ENCODE measurements at regions not wholly inside any gene's neighbourhood (a gene's known extent, or its start where the extent isn't known, plus 50 kb on each side); places are given as distances from the start of the nearest gene placed in this dataset.

DNA sequence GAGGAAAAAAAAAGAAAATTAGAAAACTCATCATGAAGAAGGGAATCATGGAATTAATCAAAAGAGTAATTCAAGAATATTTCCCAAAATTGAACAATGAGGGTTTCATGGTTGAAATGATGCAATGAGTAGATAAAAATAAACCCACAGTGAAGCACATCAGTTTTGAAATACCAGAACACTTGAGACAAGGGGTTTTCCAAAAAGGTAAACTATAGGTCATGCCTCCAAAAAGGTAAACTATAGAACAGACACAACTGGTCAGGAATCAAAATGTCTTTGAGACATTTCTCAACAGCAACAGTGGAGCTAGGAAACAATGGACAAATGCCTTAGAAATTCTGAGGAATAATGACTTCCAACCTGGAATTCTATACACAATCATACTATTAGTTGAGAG, 60.2 kb upstream of the PCSK5 start:
- TF ChIP-seq, protein P1, sequence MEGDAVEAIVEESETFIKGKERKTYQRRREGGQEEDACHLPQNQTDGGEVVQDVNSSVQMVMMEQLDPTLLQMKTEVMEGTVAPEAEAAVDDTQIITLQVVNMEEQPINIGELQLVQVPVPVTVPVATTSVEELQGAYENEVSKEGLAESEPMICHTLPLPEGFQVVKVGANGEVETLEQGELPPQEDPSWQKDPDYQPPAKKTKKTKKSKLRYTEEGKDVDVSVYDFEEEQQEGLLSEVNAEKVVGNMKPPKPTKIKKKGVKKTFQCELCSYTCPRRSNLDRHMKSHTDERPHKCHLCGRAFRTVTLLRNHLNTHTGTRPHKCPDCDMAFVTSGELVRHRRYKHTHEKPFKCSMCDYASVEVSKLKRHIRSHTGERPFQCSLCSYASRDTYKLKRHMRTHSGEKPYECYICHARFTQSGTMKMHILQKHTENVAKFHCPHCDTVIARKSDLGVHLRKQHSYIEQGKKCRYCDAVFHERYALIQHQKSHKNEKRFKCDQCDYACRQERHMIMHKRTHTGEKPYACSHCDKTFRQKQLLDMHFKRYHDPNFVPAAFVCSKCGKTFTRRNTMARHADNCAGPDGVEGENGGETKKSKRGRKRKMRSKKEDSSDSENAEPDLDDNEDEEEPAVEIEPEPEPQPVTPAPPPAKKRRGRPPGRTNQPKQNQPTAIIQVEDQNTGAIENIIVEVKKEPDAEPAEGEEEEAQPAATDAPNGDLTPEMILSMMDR (IDR thresholded peaks at IDR 0.05; ENCODE audit: extremely low read depth, missing control alignments) = no peak
- DNase-seq (ENCODE audit: low spot score) = peak; percentile 6

DNA sequence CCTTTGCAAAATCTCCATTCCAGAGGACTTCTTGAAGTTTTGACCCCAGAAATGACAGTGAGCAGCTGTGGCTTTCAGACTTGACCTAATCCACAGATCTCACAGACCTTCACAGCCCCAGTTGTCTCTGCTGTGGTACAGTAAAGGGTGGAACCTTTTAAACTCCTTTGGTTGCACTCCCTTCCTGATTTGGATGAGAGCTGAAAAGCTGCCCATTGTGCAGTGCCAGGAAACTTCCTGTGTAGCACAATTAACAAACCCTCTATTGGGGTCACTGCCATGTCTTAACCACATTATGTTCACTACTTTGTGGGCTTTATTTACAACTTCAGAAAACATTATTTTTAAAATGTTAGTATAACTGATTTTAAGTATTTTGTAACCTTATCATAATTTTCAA, 56.7 kb upstream of the PCSK5 start:
- TF ChIP-seq, protein P1 (IDR thresholded peaks at IDR 0.05; ENCODE audit: extremely low read depth, missing control alignments) = no peak

DNA sequence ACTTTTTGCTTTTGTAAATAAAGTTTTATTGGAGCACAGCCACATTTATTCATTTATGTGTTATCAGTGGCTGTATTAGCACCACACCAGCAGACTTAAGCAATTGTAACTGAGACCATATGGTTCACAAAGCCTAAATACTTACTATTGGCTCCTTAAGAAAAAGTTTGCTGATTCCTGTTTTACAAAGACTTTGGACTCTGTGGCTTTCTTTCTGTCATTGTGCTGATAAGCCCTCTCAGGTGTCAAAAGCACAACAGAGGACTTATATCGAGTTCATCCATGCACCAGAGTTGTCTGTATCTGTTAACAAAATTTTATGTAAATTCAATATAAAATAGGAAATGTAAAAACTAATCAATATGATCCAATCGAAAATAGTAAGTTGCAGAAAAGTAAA, 55.6 kb upstream of the PCSK5 start:
- TF ChIP-seq, protein P1 (IDR thresholded peaks at IDR 0.05; ENCODE audit: extremely low read depth, missing control alignments) = no peak

More for the DNA sequence above, 56.7 kb upstream of the PCSK5 start:
- DNase-seq (ENCODE audit: low spot score) = no peak

More for the DNA sequence above, 55.6 kb upstream of the PCSK5 start:
- no peak for DNase-seq (ENCODE audit: low spot score)

All from GM20000 (cell line).